SK-N-DZ (cell line): ENCODE measurements at regions not wholly inside any gene's neighbourhood (a gene's known extent, or its start where the extent isn't known, plus 50 kb on each side); places are given as distances from the start of the nearest gene placed in this dataset.

ENCODE experiments used
- small RNA-seq, 2 experiments: library from RNA; depleted of rRNA; stranded (forward); fragments of <200 nt; gene quantifications; one replicate each; pipeline ENCODE3, GENCODE V24; 2014

Small RNA genes lying in the stretch of these regions (small RNA-seq; reads per million reads assigned to genes)
- gene AL590099.1 (0 reads per million in 2 experiments), gene LSP1P1 (0 reads per million in 2 experiments)
